H1 (cell line): ENCODE measurements at regions not wholly inside any gene's neighbourhood (a gene's known extent, or its start where the extent isn't known, plus 50 kb on each side); places are given as distances from the start of the nearest gene placed in this dataset.

Experiments used
- CTCF ChIA-PET: fragments of 300-600 bp; sonication (Branson Sonifier 250); formaldehyde crosslinking; loops from one replicate; lab custom pipeline; 2021; ENCODE audit not compliant: partially characterized antibody; lab: Charles Lee
- POLR2A ChIA-PET: fragments of 300-600 bp; sonication (Branson Sonifier 250); formaldehyde crosslinking; loops from one replicate; lab custom pipeline; 2021; ENCODE audit warnings: inconsistent platforms; ENCODE audit not compliant: partially characterized antibody; lab: Charles Lee
- DNase-seq, 2 experiments: peaks; one replicate each; pipeline versions ENCODE4 v3.0.0 to v3.0.0-alpha.2; 2010 to 2022; ENCODE audit warnings: low spot score in 2 of 2, low read depth in 1 of 2, mixed read lengths in 1 of 2
- FAIRE-seq: peaks from 2 replicates; lab custom pipeline; 2011; peaks lifted over from hg19 to GRCh38; lab: Jason Lieb, UNC
- H2AFZ ChIP-seq: 2 replicates; pipeline ENCODE4 v1.8.1; 2012; ENCODE audit warnings: low read length, inconsistent platforms
- H2AK5ac ChIP-seq: 2 replicates; pipeline ENCODE4 v1.6.1; 2013; ENCODE audit warnings: low read depth, low read length
- H2BK120ac ChIP-seq: replicated peaks from 2 replicates; pipeline ENCODE3; 2013; ENCODE audit warnings: low read depth, low read length, inconsistent platforms
- H2BK12ac ChIP-seq: 2 replicates; pipeline ENCODE4 v1.6.1; 2013; ENCODE audit warnings: low read depth, low read length
- H2BK15ac ChIP-seq: 2 replicates; pipeline ENCODE4 v1.6.1; 2013; ENCODE audit warnings: low read length
- H2BK20ac ChIP-seq: 2 replicates; pipeline ENCODE4 v1.6.1; 2013; ENCODE audit warnings: low read length
- H2BK5ac ChIP-seq: 2 replicates; pipeline ENCODE4 v1.6.1; 2013; ENCODE audit warnings: low read depth, low read length
- H3K14ac ChIP-seq: 2 replicates; pipeline ENCODE4 v1.6.1; 2013; ENCODE audit warnings: inconsistent platforms; ENCODE audit not compliant: insufficient read length
- H3K18ac ChIP-seq: 2 replicates; pipeline ENCODE4 v1.6.1; 2013; ENCODE audit warnings: low read length; ENCODE audit errors: extremely low read depth
- H3K23ac ChIP-seq: 2 replicates; pipeline ENCODE4 v1.6.1; 2013; ENCODE audit warnings: inconsistent platforms; ENCODE audit not compliant: insufficient read length
- H3K23me2 ChIP-seq: 2 replicates; pipeline ENCODE4 v1.6.1; 2013; ENCODE audit warnings: low read depth, low read length
- H3K27ac ChIP-seq: 2 replicates; pipeline ENCODE4 v1.6.1; 2011; ENCODE audit warnings: low read depth, low read length, inconsistent platforms
- H3K27me3 ChIP-seq, 4 experiments: replicated peaks in 1 of 4; 1 replicate in 1 of 4; 2 replicates in 3 of 4; pipeline versions ENCODE4 v1.6.1 to v1.8.1; 2011 to 2013; ENCODE audit warnings: low read length in 3 of 4, mild to moderate bottlenecking in 3 of 4, inconsistent platforms in 2 of 4, mixed read lengths in 2 of 4, moderate library complexity in 1 of 4; ENCODE audit not compliant: control insufficient read depth in 3 of 4, insufficient read depth in 3 of 4; ENCODE audit errors: extremely low read depth in 1 of 4
- H3K36me3 ChIP-seq, 4 experiments: 2 replicates each; pipeline versions ENCODE4 v1.6.1 to v1.8.1; 2011 to 2013; ENCODE audit warnings: mild to moderate bottlenecking in 4 of 4, low read length in 3 of 4, moderate library complexity in 2 of 4, control low read depth in 1 of 4, inconsistent platforms in 1 of 4; ENCODE audit not compliant: insufficient read depth in 4 of 4, control insufficient read depth in 2 of 4
- H3K4ac ChIP-seq: replicated peaks from 2 replicates; pipeline ENCODE3; 2013; ENCODE audit warnings: low read length, low read depth, mixed read lengths, inconsistent platforms; ENCODE audit not compliant: insufficient read length
- H3K4me1 ChIP-seq, 4 experiments: replicated peaks in 1 of 4; 1 replicate in 1 of 4; 2 replicates in 3 of 4; pipeline versions ENCODE4 v1.6.1 to v1.8.1; 2011 to 2013; ENCODE audit warnings: low read length in 3 of 4, inconsistent platforms in 2 of 4, mixed read lengths in 1 of 4; ENCODE audit not compliant: insufficient read depth in 4 of 4, control insufficient read depth in 3 of 4
- H3K4me2 ChIP-seq, 2 experiments: 2 replicates each; pipeline versions ENCODE4 v1.6.1 to v1.8.1; 2011 to 2013; ENCODE audit warnings: low read depth in 2 of 2, low read length in 2 of 2, control low read depth in 1 of 2, inconsistent platforms in 1 of 2, mild to moderate bottlenecking in 1 of 2; ENCODE audit not compliant: insufficient read depth in 1 of 2
- H3K4me3 ChIP-seq, 4 experiments: fragments of 200-600, 300-600 bp in 1 of 4; sonication (generic), shearing (Covaris generic), sonication (Bioruptor Twin) in 1 of 4; 2 replicates each; pipeline versions ENCODE4 v1.5.1 to v1.8.1; 2011 to 2016; ENCODE audit warnings: low read length in 4 of 4, low read depth in 3 of 4, control low read depth in 2 of 4, inconsistent platforms in 2 of 4, mild to moderate bottlenecking in 2 of 4, mixed read lengths in 1 of 4, moderate library complexity in 1 of 4; ENCODE audit not compliant: insufficient read depth in 2 of 4; ENCODE audit errors: extremely low read depth in 1 of 4
- H3K56ac ChIP-seq: replicated peaks from 2 replicates; pipeline ENCODE3; 2013; ENCODE audit warnings: low read depth, mild to moderate bottlenecking, mixed read lengths, low read length, inconsistent platforms; ENCODE audit not compliant: insufficient read length
- H3K79me1 ChIP-seq: 2 replicates; pipeline ENCODE4 v1.6.1; 2013; ENCODE audit warnings: low read depth, low read length, control low read depth
- H3K79me2 ChIP-seq, 2 experiments: 2 replicates each; pipeline versions ENCODE4 v1.6.1 to v1.8.1; 2012 to 2013; ENCODE audit warnings: low read length in 2 of 2, mild to moderate bottlenecking in 2 of 2, inconsistent platforms in 1 of 2; ENCODE audit not compliant: insufficient read depth in 2 of 2, control insufficient read depth in 1 of 2
- H3K9ac ChIP-seq, 4 experiments: replicated peaks in 1 of 4; 1 replicate in 1 of 4; 2 replicates in 3 of 4; pipeline versions ENCODE4 v1.6.1 to v1.8.1; 2011 to 2013; ENCODE audit warnings: low read depth in 3 of 4, low read length in 3 of 4, control low read depth in 2 of 4, mild to moderate bottlenecking in 2 of 4, moderate library complexity in 2 of 4, inconsistent platforms in 1 of 4; ENCODE audit errors: extremely low read depth in 1 of 4
- H3K9me3 ChIP-seq, 2 experiments: 2 replicates each; pipeline versions ENCODE4 v1.6.1 to v1.8.1; 2012 to 2013; ENCODE audit warnings: mild to moderate bottlenecking in 2 of 2, moderate library complexity in 2 of 2, control low read depth in 1 of 2, inconsistent platforms in 1 of 2, low read depth in 1 of 2, low read length in 1 of 2, mixed read lengths in 1 of 2; ENCODE audit not compliant: insufficient read depth in 2 of 2
- H4K20me1 ChIP-seq, 2 experiments: replicated peaks in 1 of 2; 2 replicates each; pipeline versions ENCODE3 to v1.8.1; 2011 to 2013; ENCODE audit warnings: inconsistent platforms in 2 of 2, low read length in 2 of 2, mild to moderate bottlenecking in 1 of 2; ENCODE audit not compliant: insufficient read depth in 2 of 2, control insufficient read depth in 1 of 2
- H4K5ac ChIP-seq: 2 replicates; pipeline ENCODE4 v1.6.1; 2013; ENCODE audit warnings: low read length, low read depth, mixed read lengths, inconsistent platforms; ENCODE audit not compliant: insufficient read length
- H4K8ac ChIP-seq: 2 replicates; pipeline ENCODE4 v1.8.0; 2013; ENCODE audit warnings: mild to moderate bottlenecking, moderate library complexity, low read length, inconsistent platforms; ENCODE audit not compliant: insufficient read depth; ENCODE audit errors: extremely low read depth
- H4K91ac ChIP-seq: replicated peaks from 2 replicates; pipeline ENCODE3; 2013; ENCODE audit warnings: low read length, mixed read lengths, inconsistent platforms; ENCODE audit not compliant: insufficient read length
- CBX8 ChIP-seq: fragments of 300-800, 300-1000 bp; sonication (generic); IDR thresholded peaks from 2 replicates; pipeline ENCODE4 v1.7.1; 2016; ENCODE audit warnings: low read depth, low read length, borderline replicate concordance
- MAX ChIP-seq: IDR thresholded peaks from 2 replicates; pipeline ENCODE4 v1.6.1; 2012; ENCODE audit warnings: inconsistent platforms
- POLR2AphosphoS5 ChIP-seq: IDR thresholded peaks from 2 replicates; pipeline ENCODE4 v1.6.1; 2011; ENCODE audit warnings: low read depth, low read length
- SIRT6 ChIP-seq: IDR thresholded peaks from one replicate; pipeline ENCODE4 v1.7.1; 2012; ENCODE audit warnings: low read length, inconsistent platforms
- WGBS, 2 experiments: shearing (Covaris generic) in 1 of 2; methylation state at CpG; one replicate each; pipeline versions ENCODE4 v1.1.6 to v1.1.7; 2013 to 2015; ENCODE audit warnings: low lambda C conversion rate in 2 of 2, mixed read lengths in 2 of 2, inconsistent platforms in 1 of 2, low coverage in 1 of 2, missing lambda C conversion rate in 1 of 2; ENCODE audit not compliant: insufficient replicate concordance in 2 of 2, insufficient coverage in 1 of 2, insufficient read length in 1 of 2; ENCODE audit errors: extremely low coverage in 1 of 2, missing lambda C conversion rate in 1 of 2; 5-methylcytosine and 5-hydroxymethylcytosine counted together

GRCh38 chr9:135402048-135402738, 77.4 kb upstream of the PPP1R26 start:
- WGBS, 2 experiments = 83% methylated on average over 17 of the region's 18 CpGs; no CpG with 5 or more reads in 1 of the 2 experiments
- Histone ChIP-seq H3K23me2 (no peaks in the 10 kb centered on the region), H3K4me3 (no peak overlapping the region), H3K79me2 (no peaks in the 10 kb centered on the region), H2AK5ac (no peak overlapping the region), H4K5ac (no peak overlapping the region), H4K8ac (peak overlapping the region; percentile 75; the same call in 1 of the 2 replicates), H3K4ac (no peak overlapping the region), H3K27ac (no peak overlapping the region), H2AFZ (no peak overlapping the region), H3K4me1 (no peaks in the 10 kb centered on the region), H3K36me3 (no peaks in the 10 kb centered on the region), H3K9ac (no peak overlapping the region), H3K9me3 (peaks cover 3 to 7% of the 10 kb centered on the region in 2 experiments; a peak in 2 of 4 replicates), H2BK12ac (no peak overlapping the region), H2BK120ac (no peak overlapping the region), H3K14ac (no peak overlapping the region), H3K18ac (no peak overlapping the region), H3K23ac (no peak overlapping the region), H3K27me3 (no peaks in the 10 kb centered on the region), H3K79me1 (no peaks in the 10 kb centered on the region), H2BK5ac (no peak overlapping the region), H4K91ac (no peak overlapping the region), H3K56ac (no peak overlapping the region), H3K4me2 (no peak overlapping the region), H2BK20ac (no peak overlapping the region), H4K20me1 (no peaks in the 10 kb centered on the region), H2BK15ac (no peak overlapping the region)
- DNase-seq = no peak
- TF ChIP-seq POLR2AphosphoS5 (no peak), SIRT6 (no peak), MAX (no peak), CBX8 (no peak)
- ChIA-PET POLR2A (no interaction called here), CTCF (interaction anchor here (4.8 kb wide), 1 partner anchor 11 kb away, joined by 30 read pairs; no protein-coding TSS in a partner anchor)
- FAIRE-seq = no peak
